ENCODE measurements at regions not wholly inside any gene's neighbourhood (a gene's known extent, or its start where the extent isn't known, plus 50 kb on each side); places are given as distances from the start of the nearest gene placed in this dataset.
"Not testable (repeated sequence)": the region's sequence is repeated elsewhere in the genome, so short reads cannot be mapped to it uniquely, and the experiment has no call there.

- H2AFZ ChIP-seq (ENCODE audit: low read depth, low read length), result no peak overlapping the region
Observed at GRCh38 chr3:194189243-194189791, 53.4 kb downstream of the HES1 start.

GRCh38 chr3:194191850-194192249 lies 55.9 kb downstream of the HES1 start:
- H3K4me2 ChIP-seq (ENCODE audit: low read length); H3K36me3 ChIP-seq (replicated peaks; ENCODE audit: low read depth, low read length); H3K79me2 ChIP-seq (ENCODE audit: low read length); H3K4me3 ChIP-seq (ENCODE audit: low read length); H3K9me3 ChIP-seq (ENCODE audit: insufficient read depth, low read length); H3K9ac ChIP-seq (ENCODE audit: low read length); H4K20me1 ChIP-seq (ENCODE audit: insufficient read depth, low read length); H2AFZ ChIP-seq (ENCODE audit: low read depth, low read length); H3K27ac ChIP-seq (ENCODE audit: low read length); H3K27me3 ChIP-seq (ENCODE audit: low read depth, low read length): not testable (repeated sequence)
- H3K4me1 ChIP-seq (ENCODE audit: low read length), result peaks cover 10% of the 10 kb centered on the region

More at GRCh38 chr3:194189243-194189791, 53.4 kb downstream of the HES1 start:
- Histone ChIP-seq H3K36me3 (replicated peaks; ENCODE audit: low read depth, low read length) (no peaks in the 10 kb centered on the region), H3K4me3 (ENCODE audit: low read length) (no peak overlapping the region), H3K4me2 (ENCODE audit: low read length) (no peak overlapping the region), H3K79me2 (ENCODE audit: low read length) (no peaks in the 10 kb centered on the region), H3K9ac (ENCODE audit: low read length) (no peak overlapping the region), H3K27ac (ENCODE audit: low read length) (no peak overlapping the region), H3K9me3 (ENCODE audit: insufficient read depth, low read length) (no peaks in the 10 kb centered on the region), H3K4me1 (ENCODE audit: low read length) (peaks cover 6% of the 10 kb centered on the region), H4K20me1 (ENCODE audit: insufficient read depth, low read length) (no peaks in the 10 kb centered on the region), H3K27me3 (ENCODE audit: low read depth, low read length) (no peaks in the 10 kb centered on the region)
- TF ChIP-seq CTCF (IDR thresholded peaks at IDR 0.05; ENCODE audit: low read depth, low read length), result no peak
- TF ChIP-seq EZH2phosphoT487 (IDR thresholded peaks at IDR 0.05; ENCODE audit: low read depth), result no peak

DNA sequence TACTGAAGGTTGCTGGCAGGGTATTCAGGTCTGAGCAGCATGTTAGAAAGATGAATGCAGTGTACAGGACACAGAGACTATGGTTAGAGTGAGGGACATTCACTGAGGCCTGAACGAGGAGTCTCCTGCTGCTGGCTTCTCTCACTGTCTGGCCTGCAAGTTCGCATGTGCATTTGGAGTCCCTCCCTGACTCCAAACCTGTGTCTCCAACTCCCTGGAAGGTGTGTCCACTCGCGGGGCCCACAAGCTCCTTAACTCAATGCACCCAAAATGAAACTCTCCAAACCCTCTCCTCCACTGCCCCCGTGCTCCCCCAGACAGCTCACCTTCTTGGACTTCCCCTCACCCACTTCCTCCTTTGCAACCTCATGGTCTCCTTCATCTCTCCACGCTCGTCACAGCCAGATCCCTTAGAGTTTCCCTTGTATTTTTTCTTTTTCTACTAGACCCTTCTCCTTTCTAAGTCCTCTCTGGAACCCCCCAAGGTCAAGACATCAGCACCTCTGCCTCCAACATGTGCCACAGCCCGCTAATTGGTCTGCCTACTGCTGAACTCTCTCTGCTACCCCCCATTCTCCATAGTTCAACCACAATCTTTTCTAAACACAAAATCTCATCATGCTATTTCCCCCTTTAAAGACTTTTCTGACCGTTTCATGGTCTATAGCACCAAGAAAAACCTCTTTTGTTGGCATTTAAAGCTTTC lies 58.3 kb downstream of the HES1 start:
- Histone ChIP-seq H3K27ac (ENCODE audit: low read length) (no peak overlapping the region), H3K36me3 (replicated peaks; ENCODE audit: low read depth, low read length) (no peaks in the 10 kb centered on the region), H3K27me3 (ENCODE audit: low read depth, low read length) (peaks cover 24% of the 10 kb centered on the region), H3K4me3 (ENCODE audit: low read length) (no peak overlapping the region), H3K9ac (ENCODE audit: low read length) (no peak overlapping the region), H3K4me1 (ENCODE audit: low read length) (peaks cover 19% of the 10 kb centered on the region), H3K9me3 (ENCODE audit: insufficient read depth, low read length) (no peaks in the 10 kb centered on the region), H3K4me2 (ENCODE audit: low read length) (peak overlapping the region; percentile 25), H2AFZ (ENCODE audit: low read depth, low read length) (peak overlapping the region; percentile 98), H4K20me1 (ENCODE audit: insufficient read depth, low read length) (no peaks in the 10 kb centered on the region), H3K79me2 (ENCODE audit: low read length) (no peaks in the 10 kb centered on the region)
- no peak for TF ChIP-seq EZH2phosphoT487 (IDR thresholded peaks at IDR 0.05; ENCODE audit: low read depth)
- no peak for TF ChIP-seq CTCF (IDR thresholded peaks at IDR 0.05; ENCODE audit: low read depth, low read length)

- H3K4me3 ChIP-seq (ENCODE audit: low read length), result no peak overlapping the region
- H3K36me3 ChIP-seq (replicated peaks; ENCODE audit: low read depth, low read length), result no peaks in the 10 kb centered on the region
- peak overlapping the region; percentile 25 for H3K4me2 ChIP-seq (ENCODE audit: low read length)
- H3K9ac ChIP-seq (ENCODE audit: low read length), result no peak overlapping the region
- H3K9me3 ChIP-seq (ENCODE audit: insufficient read depth, low read length), result no peaks in the 10 kb centered on the region
- peaks cover 22% of the 10 kb centered on the region for H3K4me1 ChIP-seq (ENCODE audit: low read length)
- peak overlapping the region; percentile 98 for H2AFZ ChIP-seq (ENCODE audit: low read depth, low read length)
- TF ChIP-seq EZH2phosphoT487 (IDR thresholded peaks at IDR 0.05; ENCODE audit: low read depth) (no peak), CTCF (IDR thresholded peaks at IDR 0.05; ENCODE audit: low read depth, low read length) (no peak)
- no peaks in the 10 kb centered on the region for H3K79me2 ChIP-seq (ENCODE audit: low read length)
- no peak overlapping the region for H3K27ac ChIP-seq (ENCODE audit: low read length)
- peaks cover 24% of the 10 kb centered on the region for H3K27me3 ChIP-seq (ENCODE audit: low read depth, low read length)
- no peaks in the 10 kb centered on the region for H4K20me1 ChIP-seq (ENCODE audit: insufficient read depth, low read length)
Observed at GRCh38 chr3:194194757-194195085, 58.8 kb downstream of the HES1 start.
